ENCODE measurements at regions not wholly inside any gene's neighbourhood (a gene's known extent, or its start where the extent isn't known, plus 50 kb on each side); places are given as distances from the start of the nearest gene placed in this dataset.

DNA sequence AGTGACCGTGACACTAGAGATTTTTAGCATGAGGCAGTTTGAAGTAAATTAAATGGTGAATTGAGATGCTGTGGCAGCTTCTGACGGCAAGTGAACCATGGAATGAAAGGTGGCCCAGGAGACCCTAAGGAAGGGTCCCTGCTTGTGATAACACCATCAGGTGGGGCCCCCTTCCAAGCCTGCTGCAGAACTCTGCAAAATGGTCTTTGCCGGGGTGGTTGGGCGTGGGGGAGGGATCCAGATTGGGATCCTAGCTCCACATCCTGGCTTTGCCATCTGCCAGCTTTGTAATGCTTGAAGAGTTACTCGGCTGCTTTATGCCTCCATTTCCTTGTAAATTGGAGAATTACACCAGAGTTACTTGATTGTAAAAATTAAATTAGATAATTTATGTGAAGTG is 222.6 kb upstream of the NFE2L3 start:
- TF ChIP-seq, protein P1, sequence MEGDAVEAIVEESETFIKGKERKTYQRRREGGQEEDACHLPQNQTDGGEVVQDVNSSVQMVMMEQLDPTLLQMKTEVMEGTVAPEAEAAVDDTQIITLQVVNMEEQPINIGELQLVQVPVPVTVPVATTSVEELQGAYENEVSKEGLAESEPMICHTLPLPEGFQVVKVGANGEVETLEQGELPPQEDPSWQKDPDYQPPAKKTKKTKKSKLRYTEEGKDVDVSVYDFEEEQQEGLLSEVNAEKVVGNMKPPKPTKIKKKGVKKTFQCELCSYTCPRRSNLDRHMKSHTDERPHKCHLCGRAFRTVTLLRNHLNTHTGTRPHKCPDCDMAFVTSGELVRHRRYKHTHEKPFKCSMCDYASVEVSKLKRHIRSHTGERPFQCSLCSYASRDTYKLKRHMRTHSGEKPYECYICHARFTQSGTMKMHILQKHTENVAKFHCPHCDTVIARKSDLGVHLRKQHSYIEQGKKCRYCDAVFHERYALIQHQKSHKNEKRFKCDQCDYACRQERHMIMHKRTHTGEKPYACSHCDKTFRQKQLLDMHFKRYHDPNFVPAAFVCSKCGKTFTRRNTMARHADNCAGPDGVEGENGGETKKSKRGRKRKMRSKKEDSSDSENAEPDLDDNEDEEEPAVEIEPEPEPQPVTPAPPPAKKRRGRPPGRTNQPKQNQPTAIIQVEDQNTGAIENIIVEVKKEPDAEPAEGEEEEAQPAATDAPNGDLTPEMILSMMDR (conservative IDR thresholded peaks at IDR 0.05; ENCODE audit: low read length): no peak
- TF ChIP-seq EZH2phosphoT487 (IDR thresholded peaks at IDR 0.05; ENCODE audit: borderline replicate concordance, low read depth, low read length): no peak

Data from OCI-LY7 (cell line).